ENCODE measurements at regions not wholly inside any gene's neighbourhood (a gene's known extent, or its start where the extent isn't known, plus 50 kb on each side); places are given as distances from the start of the nearest gene placed in this dataset.

DNA sequence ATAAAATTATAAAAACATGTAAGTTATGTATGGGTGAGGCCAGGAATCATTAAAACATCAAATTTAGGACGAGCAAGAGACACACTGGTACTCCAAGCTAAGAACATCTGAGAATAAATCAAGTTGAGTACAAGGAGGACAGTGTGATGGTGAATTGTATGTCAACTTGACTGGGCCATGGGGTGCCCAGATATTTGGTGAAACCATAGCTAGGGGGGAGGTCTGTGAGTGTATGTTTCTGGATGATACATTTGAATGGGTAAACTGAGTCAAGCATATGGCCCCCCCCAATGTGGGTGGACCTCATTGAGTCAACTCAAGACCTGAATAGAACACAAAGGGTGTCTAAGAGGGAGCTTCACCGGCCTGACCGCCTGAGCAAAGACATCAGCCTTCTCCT, 115.3 kb upstream of the BCOR start:
- H3K27ac Mint-ChIP-seq, result no peak overlapping the region
- POLR2A ChIA-PET, result no interaction called here
- 93% methylated on average over 3 of the region's 3 CpGs for WGBS (ENCODE audit: insufficient coverage)
- Histone ChIP-seq H3K4me1 (ENCODE audit: control insufficient read depth in 2 of 2, insufficient read depth in 2 of 2, low read length in 2 of 2) (peaks cover 0 to 3% of the 10 kb centered on the region in 2 donors), H2AFZ (ENCODE audit: insufficient read depth, low read depth, low read length, poor library complexity, severe bottlenecking) (no peak overlapping the region), H3K79me2 (ENCODE audit: control insufficient read depth, insufficient read depth, low read length) (no peaks in the 10 kb centered on the region), H4K20me1 (ENCODE audit: control insufficient read depth, insufficient read depth, low read length, poor library complexity, severe bottlenecking) (no peaks in the 10 kb centered on the region), H3K4me3 (ENCODE audit: control extremely low read depth in 1 of 5, extremely low read depth in 1 of 5, insufficient read depth in 1 of 5, low read depth in 2 of 5, low read length in 4 of 5) (no peak overlapping the region), H3K36me3 (replicated peaks in 1 of 2; ENCODE audit: control extremely low read depth in 1 of 2, control insufficient read depth in 1 of 2, extremely low read depth in 1 of 2, insufficient read depth in 2 of 2, low read length in 1 of 2) (no peaks in the 10 kb centered on the region), H3K9ac (ENCODE audit: low read length) (no peak overlapping the region), H3K27ac (ENCODE audit: low read length in 2 of 2) (no peak overlapping the region), H3K27me3 (replicated peaks in 1 of 4; ENCODE audit: control extremely low read depth in 1 of 4, control insufficient read depth in 3 of 4, insufficient read depth in 4 of 4, low read length in 3 of 4) (no peaks in the 10 kb centered on the region), H3K4me2 (replicated peaks; ENCODE audit: low read depth, low read length, poor library complexity, severe bottlenecking) (no peak overlapping the region), H3K9me3 (ENCODE audit: control extremely low read depth in 1 of 3, control insufficient read depth in 2 of 3, insufficient read depth in 1 of 3, low read length in 2 of 3) (peaks cover 0 to 9% (median 0%) of the 10 kb centered on the region in 3 donors)
- no peak overlapping the region for H3K4me3 Mint-ChIP-seq
- H3K4me1 Mint-ChIP-seq, result peaks cover 5% of the 10 kb centered on the region
- ATAC-seq (ENCODE audit: low read depth), result no peak
- H3K27me3 Mint-ChIP-seq, result no peaks in the 10 kb centered on the region
- H3K9me3 Mint-ChIP-seq (ENCODE audit: insufficient read depth), result no peaks in the 10 kb centered on the region
- no peak for DNase-seq
- TF ChIP-seq CTCF (IDR thresholded peaks at IDR 0.05), result no peak
- no peak for TF ChIP-seq EZH2 (IDR thresholded peaks at IDR 0.05; ENCODE audit: borderline replicate concordance, insufficient read depth, low read depth, low read length, poor library complexity, severe bottlenecking)
- CTCF ChIA-PET, result no interaction called here
- intact Hi-C loops (cut with micrococcal nuclease), result no loop called here

DNA sequence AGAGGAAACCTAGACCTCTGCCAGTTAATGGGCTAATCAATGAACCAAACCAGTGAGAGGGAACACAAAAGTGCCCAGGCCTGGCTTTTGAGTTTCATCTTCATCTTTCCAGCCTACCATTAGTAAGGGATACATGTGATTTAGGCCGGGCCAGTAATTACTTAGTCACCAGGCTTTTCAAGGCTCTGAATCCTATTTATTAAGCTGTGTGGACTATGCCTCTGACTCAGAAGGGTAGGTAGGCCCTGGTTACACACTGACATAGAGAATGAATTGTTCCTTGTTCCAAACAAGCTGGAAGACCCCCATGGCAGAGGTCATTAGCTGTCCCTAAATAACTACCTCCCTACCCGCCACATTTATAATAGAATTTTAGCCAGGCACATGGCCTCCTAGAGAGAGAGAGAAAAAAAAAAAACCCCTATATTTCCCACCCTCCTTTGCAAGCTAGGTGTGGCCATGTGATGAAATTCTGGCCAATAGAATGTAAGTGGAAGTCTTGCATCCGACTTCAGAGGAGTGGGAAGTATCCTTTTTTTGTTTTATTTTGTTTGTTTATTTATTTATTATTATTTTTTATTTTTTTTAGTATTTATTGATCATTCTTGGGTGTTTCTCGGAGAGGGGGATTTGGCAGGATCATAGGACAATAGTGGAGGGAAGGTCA, 112.3 kb upstream of the BCOR start:
- ATAC-seq (ENCODE audit: low read depth), result no peak
- H4K20me1 ChIP-seq (ENCODE audit: control insufficient read depth, insufficient read depth, low read length, poor library complexity, severe bottlenecking), result no peaks in the 10 kb centered on the region
- no CpG with 5 or more reads among the region's 4 CpGs for WGBS (ENCODE audit: insufficient coverage)
- no peak overlapping the region for H3K4me2 ChIP-seq (replicated peaks; ENCODE audit: low read depth, low read length, poor library complexity, severe bottlenecking)
- no peak overlapping the region for H2AFZ ChIP-seq (ENCODE audit: insufficient read depth, low read depth, low read length, poor library complexity, severe bottlenecking)
- no peaks in the 10 kb centered on the region for H3K36me3 ChIP-seq (replicated peaks in 1 of 2; ENCODE audit: control extremely low read depth in 1 of 2, control insufficient read depth in 1 of 2, extremely low read depth in 1 of 2, insufficient read depth in 2 of 2, low read length in 1 of 2)
- CTCF ChIA-PET, result no interaction called here
- Mint-ChIP-seq H3K4me3 (no peak overlapping the region), H3K27ac (no peak overlapping the region), H3K4me1 (peaks cover 11% of the 10 kb centered on the region), H3K9me3 (ENCODE audit: insufficient read depth) (no peaks in the 10 kb centered on the region), H3K27me3 (no peaks in the 10 kb centered on the region)
- no peak overlapping the region for H3K4me3 ChIP-seq (ENCODE audit: control extremely low read depth in 1 of 5, extremely low read depth in 1 of 5, insufficient read depth in 1 of 5, low read depth in 2 of 5, low read length in 4 of 5)
- POLR2A ChIA-PET, result interaction anchor here (0.7 kb wide), 1 partner anchor 392 kb away, joined by 4 read pairs; no protein-coding TSS in a partner anchor
- H3K9me3 ChIP-seq (ENCODE audit: control extremely low read depth in 1 of 3, control insufficient read depth in 2 of 3, insufficient read depth in 1 of 3, low read length in 2 of 3), result peaks cover 0 to 7% (median 0%) of the 10 kb centered on the region in 3 donors
- no peaks in the 10 kb centered on the region for H3K79me2 ChIP-seq (ENCODE audit: control insufficient read depth, insufficient read depth, low read length)
- no peak overlapping the region for H3K9ac ChIP-seq (ENCODE audit: low read length)
- H3K27ac ChIP-seq (ENCODE audit: low read length in 2 of 2), result no peak overlapping the region
- DNase-seq, result no peak
- peaks cover 8 to 14% of the 10 kb centered on the region in 2 donors for H3K4me1 ChIP-seq (ENCODE audit: control insufficient read depth in 2 of 2, insufficient read depth in 2 of 2, low read length in 2 of 2)
- TF ChIP-seq EZH2 (IDR thresholded peaks at IDR 0.05; ENCODE audit: borderline replicate concordance, insufficient read depth, low read depth, low read length, poor library complexity, severe bottlenecking) (no peak), CTCF (IDR thresholded peaks at IDR 0.05) (no peak)
- intact Hi-C loops (cut with micrococcal nuclease), result loop anchor here (5.0 kb wide), 1 partner anchor 43 kb away; no protein-coding TSS in a partner anchor
- no peaks in the 10 kb centered on the region for H3K27me3 ChIP-seq (replicated peaks in 1 of 4; ENCODE audit: control extremely low read depth in 1 of 4, control insufficient read depth in 3 of 4, insufficient read depth in 4 of 4, low read length in 3 of 4)
